ENCODE measurements at regions not wholly inside any gene's neighbourhood (a gene's known extent, or its start where the extent isn't known, plus 50 kb on each side); places are given as distances from the start of the nearest gene placed in this dataset.
"Not testable (repeated sequence)": the region's sequence is repeated elsewhere in the genome, so short reads cannot be mapped to it uniquely, and the experiment has no call there.

DNA sequence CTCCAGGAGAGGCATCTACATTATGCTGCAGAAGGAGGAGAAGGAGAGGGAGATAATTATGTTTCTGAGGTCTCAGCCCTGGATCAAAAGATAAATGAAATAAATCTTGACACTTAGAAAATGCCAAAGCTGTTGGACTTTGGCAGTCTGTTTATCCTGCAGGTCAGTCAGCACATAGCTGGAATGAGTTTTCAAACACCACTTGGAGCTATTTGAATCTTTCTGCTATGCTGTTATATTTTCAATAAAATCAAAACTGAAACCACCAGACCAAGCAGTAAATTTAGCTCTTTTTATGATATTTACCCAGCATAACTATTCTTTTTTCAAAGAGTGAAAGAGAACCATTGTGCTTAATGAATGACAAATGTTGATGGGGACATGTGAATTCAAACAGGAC lies 505.1 kb upstream of the ITGA1 start:
- TF ChIP-seq CTCF (IDR thresholded peaks at IDR 0.05) (no peak), POLR2A (IDR thresholded peaks at IDR 0.05) (no peak)
- no peak overlapping the region for H3K4me3 ChIP-seq (ENCODE audit: low read depth, poor library complexity, severe bottlenecking)
- no peak for DNase-seq (ENCODE audit: low spot score in 2 of 2)
- intact Hi-C loops (cut with DNase I; ENCODE audit: low total_unique reads) = no loop called here

- no peak overlapping the region for H3K4me3 ChIP-seq (ENCODE audit: low read depth, poor library complexity, severe bottlenecking)
- TF ChIP-seq POLR2A (IDR thresholded peaks at IDR 0.05) = no peak
- WGBS, 2 donors = 74 to 89% methylated on average over 1 of the region's 1 CpG
- no peak for DNase-seq (ENCODE audit: low spot score in 2 of 2)
- intact Hi-C loops (cut with DNase I; ENCODE audit: low total_unique reads) = no loop called here
Measured at GRCh38 chr5:52283221-52283620, 504.5 kb upstream of the ITGA1 start.

DNA sequence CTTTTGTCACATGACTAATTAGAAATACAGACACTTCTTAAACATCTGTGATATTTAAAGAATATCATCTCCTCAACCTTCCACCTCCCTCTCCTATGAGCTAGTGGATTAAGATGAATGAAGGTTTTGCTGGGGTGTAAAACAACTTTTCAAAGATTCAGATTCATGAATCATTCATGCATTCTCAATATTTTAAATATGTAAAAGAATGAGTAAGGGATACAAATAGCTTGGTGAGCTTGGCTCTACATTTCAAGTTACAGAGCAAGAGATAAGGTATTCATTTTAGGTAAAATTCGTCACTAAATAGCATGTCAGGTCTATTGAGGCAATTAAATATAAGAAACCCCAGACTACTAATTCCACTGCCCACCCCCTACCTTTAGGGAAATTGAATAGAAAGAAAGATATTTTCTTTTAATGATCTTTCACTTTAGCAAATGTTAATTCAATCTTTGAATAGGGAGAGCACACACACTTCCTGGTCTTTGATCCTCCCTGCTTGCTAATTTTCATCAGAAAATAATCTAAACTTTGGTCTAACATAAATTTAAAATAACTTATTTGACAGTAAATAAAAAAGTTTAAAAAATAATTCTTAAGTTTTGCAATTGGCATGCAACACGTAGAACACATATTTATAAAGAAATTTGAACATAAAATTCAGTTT lies 486.9 kb upstream of the ITGA1 start:
- intact Hi-C loops (cut with DNase I; ENCODE audit: low total_unique reads) = no loop called here
- no peak overlapping the region for H3K4me3 ChIP-seq (ENCODE audit: low read depth, poor library complexity, severe bottlenecking)
- 42 to 46% methylated on average over 2 of the region's 2 CpGs for WGBS, 2 donors
- no peak for TF ChIP-seq POLR2A (IDR thresholded peaks at IDR 0.05)
- no peak for TF ChIP-seq CTCF (IDR thresholded peaks at IDR 0.05)
- no peak for DNase-seq (ENCODE audit: low spot score in 2 of 2)

DNA sequence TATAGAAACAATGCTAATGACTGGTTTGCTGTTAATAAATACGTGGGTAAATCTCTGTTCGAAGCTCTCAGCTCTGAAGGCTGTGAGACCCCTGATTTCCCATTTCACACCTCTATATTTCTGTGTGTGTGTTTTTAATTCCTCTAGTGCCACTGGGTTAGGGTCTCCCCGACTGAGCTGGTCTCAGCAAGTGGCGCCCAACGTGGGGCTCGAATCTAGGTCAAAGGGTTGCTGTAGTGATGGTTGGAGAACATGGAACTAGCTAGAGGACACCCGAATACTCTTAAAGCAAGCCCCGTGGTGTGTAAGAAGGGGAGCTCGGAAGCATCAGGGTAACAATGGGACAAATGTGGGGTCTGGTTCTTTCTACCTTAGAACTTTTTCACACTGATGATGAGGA lies 482.9 kb upstream of the ITGA1 start:
- DNase-seq (ENCODE audit: low spot score in 2 of 2); H3K4me3 ChIP-seq (ENCODE audit: low read depth, poor library complexity, severe bottlenecking); intact Hi-C loops (cut with DNase I; ENCODE audit: low total_unique reads): not testable (repeated sequence)
- WGBS, 2 donors = 83 to 90% methylated on average over 9 of the region's 9 CpGs

GRCh38 chr5:52328220-52328806 lies 459.4 kb upstream of the ITGA1 start:
- DNase-seq (ENCODE audit: low spot score in 2 of 2) = no peak
- no peak overlapping the region for H3K4me3 ChIP-seq (ENCODE audit: low read depth, poor library complexity, severe bottlenecking)
- intact Hi-C loops (cut with DNase I; ENCODE audit: low total_unique reads) = no loop called here
- TF ChIP-seq CTCF (IDR thresholded peaks at IDR 0.05) = no peak
- no peak for TF ChIP-seq POLR2A (IDR thresholded peaks at IDR 0.05)

- no peak overlapping the region for H3K4me3 ChIP-seq (ENCODE audit: low read depth, poor library complexity, severe bottlenecking)
- no peak for DNase-seq (ENCODE audit: low spot score in 2 of 2)
- TF ChIP-seq POLR2A (IDR thresholded peaks at IDR 0.05) (no peak), CTCF (IDR thresholded peaks at IDR 0.05) (no peak)
- intact Hi-C loops (cut with DNase I; ENCODE audit: low total_unique reads) = no loop called here
- 91 to 94% methylated on average over 1 of the region's 1 CpG for WGBS, 2 donors
Measured at GRCh38 chr5:52331725-52332124, 456.0 kb upstream of the ITGA1 start.

DNA sequence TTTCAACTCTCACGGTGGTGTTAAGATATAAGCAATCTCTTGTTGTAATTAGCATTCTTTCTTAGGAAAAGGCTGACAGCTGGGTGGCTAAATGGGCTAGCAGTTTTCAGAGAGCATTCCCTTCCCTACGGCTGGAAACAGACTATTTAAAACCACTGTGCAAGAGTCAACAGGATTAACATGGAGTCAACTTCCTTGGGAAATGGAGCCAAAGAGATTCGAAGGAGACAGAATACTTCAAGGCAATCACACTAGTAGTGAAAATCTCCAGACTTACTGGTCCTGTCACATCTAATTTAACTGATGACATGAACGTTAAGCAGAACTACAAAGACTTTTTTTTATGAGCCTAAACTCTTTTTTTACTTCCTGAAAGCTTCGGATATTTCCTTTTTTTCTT lies 453.3 kb upstream of the ITGA1 start:
- H3K4me3 ChIP-seq (ENCODE audit: low read depth, poor library complexity, severe bottlenecking) = no peak overlapping the region
- WGBS, 2 donors = 18 to 19% methylated on average over 5 of the region's 5 CpGs
- intact Hi-C loops (cut with DNase I; ENCODE audit: low total_unique reads) = no loop called here
- no peak for DNase-seq (ENCODE audit: low spot score in 2 of 2)
- TF ChIP-seq POLR2A (IDR thresholded peaks at IDR 0.05) (no peak), CTCF (IDR thresholded peaks at IDR 0.05) (no peak)
